KMS-11 (cell line): ENCODE measurements at regions not wholly inside any gene's neighbourhood (a gene's known extent, or its start where the extent isn't known, plus 50 kb on each side); places are given as distances from the start of the nearest gene placed in this dataset.

ENCODE experiments used
- H2AFZ ChIP-seq: fragments of 200-600 bp; sonication (generic); 2 replicates; pipeline ENCODE4 v1.6.1; 2016; ENCODE audit warnings: antibody characterized with exemption, mixed run types, low read depth
- H3K27ac ChIP-seq: fragments of 200-600 bp; sonication (generic); 2 replicates; pipeline ENCODE4 v1.6.1; 2016; ENCODE audit warnings: mild to moderate bottlenecking, mixed run types
- H3K27me3 ChIP-seq: fragments of 200-600 bp; sonication (generic); 2 replicates; pipeline ENCODE4 v1.6.1; 2017; ENCODE audit warnings: mild to moderate bottlenecking, low read depth, mixed run types, moderate library complexity; ENCODE audit not compliant: insufficient read depth
- H3K36me3 ChIP-seq: fragments of 200-600 bp; sonication (generic); 2 replicates; pipeline ENCODE4 v1.6.1; 2017; ENCODE audit warnings: mild to moderate bottlenecking, mixed run types; ENCODE audit not compliant: insufficient read depth
- H3K4me1 ChIP-seq: fragments of 200-600 bp; sonication (generic); 2 replicates; pipeline ENCODE4 v1.6.1; 2016; ENCODE audit warnings: mild to moderate bottlenecking, low read depth, mixed run types; ENCODE audit not compliant: poor library complexity, severe bottlenecking
- H3K4me2 ChIP-seq: fragments of 200-600 bp; sonication (generic); 2 replicates; pipeline ENCODE4 v1.7.0; 2016; ENCODE audit warnings: mild to moderate bottlenecking, mixed run types
- H3K4me3 ChIP-seq: fragments of 200-600 bp; sonication (generic); IDR thresholded peaks from 2 replicates; pipeline ENCODE4 v1.6.1; 2017; ENCODE audit warnings: low read depth, low read length, mixed read lengths; ENCODE audit not compliant: insufficient read depth
- H3K79me2 ChIP-seq: fragments of 200-600 bp; sonication (generic); 2 replicates; pipeline ENCODE4 v1.6.1; 2016; ENCODE audit warnings: low read depth, mixed run types; ENCODE audit not compliant: insufficient read depth
- H3K9ac ChIP-seq: fragments of 200-600 bp; sonication (generic); 2 replicates; pipeline ENCODE4 v1.6.1; 2016; ENCODE audit warnings: mild to moderate bottlenecking, mixed run types
- H4K20me1 ChIP-seq: fragments of 200-600 bp; sonication (generic); 2 replicates; pipeline ENCODE4 v1.6.1; 2016; ENCODE audit warnings: mild to moderate bottlenecking, mixed run types; ENCODE audit not compliant: insufficient read depth
- TF ChIP-seq, protein P1 (sequence below): fragments of 200-600 bp; sonication (generic); conservative IDR thresholded peaks from 2 replicates; pipeline ENCODE4 v1.6.1; 2017; ENCODE audit warnings: low read depth, mild to moderate bottlenecking, antibody characterized with exemption, low read length, moderate library complexity, mixed read lengths

DNA sequence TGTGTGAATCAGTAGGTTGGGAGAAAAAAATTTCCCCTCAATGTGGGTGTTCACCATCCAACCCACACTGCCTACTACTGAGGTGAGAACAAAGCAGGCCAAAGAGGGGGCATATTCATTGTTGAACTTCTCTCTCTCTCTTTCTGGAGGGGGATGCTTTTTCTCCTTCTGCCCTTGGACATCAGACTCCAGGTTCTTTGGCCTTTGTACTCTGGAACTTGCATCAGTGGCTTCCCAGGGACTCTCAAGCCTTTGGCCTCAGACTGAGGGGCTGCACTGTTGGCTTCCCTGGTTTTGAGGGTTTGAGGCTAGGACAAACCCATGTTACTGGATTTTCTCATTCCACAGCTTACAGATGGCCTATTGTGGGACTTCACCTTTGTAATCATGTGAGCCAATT is 417.2 kb downstream of the ELAVL2 start:
- H3K36me3 ChIP-seq, result no peaks in the 10 kb centered on the region
- TF ChIP-seq, protein P1, sequence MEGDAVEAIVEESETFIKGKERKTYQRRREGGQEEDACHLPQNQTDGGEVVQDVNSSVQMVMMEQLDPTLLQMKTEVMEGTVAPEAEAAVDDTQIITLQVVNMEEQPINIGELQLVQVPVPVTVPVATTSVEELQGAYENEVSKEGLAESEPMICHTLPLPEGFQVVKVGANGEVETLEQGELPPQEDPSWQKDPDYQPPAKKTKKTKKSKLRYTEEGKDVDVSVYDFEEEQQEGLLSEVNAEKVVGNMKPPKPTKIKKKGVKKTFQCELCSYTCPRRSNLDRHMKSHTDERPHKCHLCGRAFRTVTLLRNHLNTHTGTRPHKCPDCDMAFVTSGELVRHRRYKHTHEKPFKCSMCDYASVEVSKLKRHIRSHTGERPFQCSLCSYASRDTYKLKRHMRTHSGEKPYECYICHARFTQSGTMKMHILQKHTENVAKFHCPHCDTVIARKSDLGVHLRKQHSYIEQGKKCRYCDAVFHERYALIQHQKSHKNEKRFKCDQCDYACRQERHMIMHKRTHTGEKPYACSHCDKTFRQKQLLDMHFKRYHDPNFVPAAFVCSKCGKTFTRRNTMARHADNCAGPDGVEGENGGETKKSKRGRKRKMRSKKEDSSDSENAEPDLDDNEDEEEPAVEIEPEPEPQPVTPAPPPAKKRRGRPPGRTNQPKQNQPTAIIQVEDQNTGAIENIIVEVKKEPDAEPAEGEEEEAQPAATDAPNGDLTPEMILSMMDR, result no peak

DNA sequence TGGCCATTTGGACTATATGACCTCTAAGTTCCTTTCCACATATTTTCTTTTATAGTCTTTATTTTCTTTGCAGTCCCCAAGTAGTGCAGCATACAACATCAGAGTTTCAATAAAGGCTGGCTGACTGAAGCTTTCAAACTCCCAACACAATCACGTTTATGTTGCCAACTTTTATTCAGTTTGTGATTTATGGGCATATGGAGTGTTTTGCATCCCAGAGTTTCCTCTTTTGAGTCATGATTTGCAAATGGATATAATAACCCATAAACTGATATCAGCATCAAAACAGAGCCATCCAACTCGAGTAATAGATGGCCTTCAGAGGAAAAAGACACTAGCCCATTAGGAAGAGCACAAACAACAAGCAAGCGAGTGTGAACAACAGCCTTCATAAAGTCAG is 414.0 kb downstream of the ELAVL2 start:
- no peaks in the 10 kb centered on the region for H3K36me3 ChIP-seq

More for the DNA sequence above, 417.2 kb downstream of the ELAVL2 start:
- H3K4me3 ChIP-seq, result no peak overlapping the region
- no peaks in the 10 kb centered on the region for H3K79me2 ChIP-seq
- H3K27ac ChIP-seq, result no peak overlapping the region
- H3K9ac ChIP-seq, result no peak overlapping the region
- H3K4me2 ChIP-seq, result no peak overlapping the region
- no peaks in the 10 kb centered on the region for H4K20me1 ChIP-seq
- no peaks in the 10 kb centered on the region for H3K4me1 ChIP-seq
- H3K27me3 ChIP-seq, result no peaks in the 10 kb centered on the region
- H2AFZ ChIP-seq, result no peak overlapping the region

DNA sequence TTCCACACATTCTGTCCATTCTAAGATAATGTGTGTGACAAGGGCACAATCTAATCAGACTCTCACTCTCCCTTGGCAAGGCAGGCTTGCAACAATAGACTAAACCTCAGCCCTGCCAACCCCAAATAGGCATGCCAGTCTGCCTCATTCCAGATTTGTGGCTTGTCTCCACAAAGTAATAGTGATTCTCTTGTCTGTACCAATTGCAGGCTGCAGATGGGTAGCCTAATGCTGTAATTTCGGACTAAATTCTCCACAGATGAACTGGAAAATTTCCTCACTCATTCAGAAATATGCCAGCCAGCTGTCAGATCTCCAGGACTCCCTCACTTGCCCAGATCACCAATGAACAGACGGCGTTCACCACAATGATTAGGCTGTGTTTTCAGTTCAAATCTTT is 413.6 kb downstream of the ELAVL2 start:
- no peak overlapping the region for H3K4me3 ChIP-seq
- no peaks in the 10 kb centered on the region for H3K27me3 ChIP-seq
- TF ChIP-seq, protein P1, result no peak
- no peak overlapping the region for H3K9ac ChIP-seq
- H3K36me3 ChIP-seq, result no peaks in the 10 kb centered on the region
- H3K27ac ChIP-seq, result no peak overlapping the region
- no peaks in the 10 kb centered on the region for H4K20me1 ChIP-seq
- H3K79me2 ChIP-seq, result no peaks in the 10 kb centered on the region
- no peak overlapping the region for H2AFZ ChIP-seq
- no peaks in the 10 kb centered on the region for H3K4me1 ChIP-seq
- no peak overlapping the region for H3K4me2 ChIP-seq

More for the DNA sequence above, 414.0 kb downstream of the ELAVL2 start:
- Histone ChIP-seq H3K27me3 (no peaks in the 10 kb centered on the region), H4K20me1 (no peaks in the 10 kb centered on the region), H3K4me2 (no peak overlapping the region), H3K27ac (no peak overlapping the region), H3K4me3 (no peak overlapping the region), H3K79me2 (no peaks in the 10 kb centered on the region), H2AFZ (no peak overlapping the region), H3K9ac (no peak overlapping the region), H3K4me1 (no peaks in the 10 kb centered on the region)
- TF ChIP-seq, protein P1, result no peak

DNA sequence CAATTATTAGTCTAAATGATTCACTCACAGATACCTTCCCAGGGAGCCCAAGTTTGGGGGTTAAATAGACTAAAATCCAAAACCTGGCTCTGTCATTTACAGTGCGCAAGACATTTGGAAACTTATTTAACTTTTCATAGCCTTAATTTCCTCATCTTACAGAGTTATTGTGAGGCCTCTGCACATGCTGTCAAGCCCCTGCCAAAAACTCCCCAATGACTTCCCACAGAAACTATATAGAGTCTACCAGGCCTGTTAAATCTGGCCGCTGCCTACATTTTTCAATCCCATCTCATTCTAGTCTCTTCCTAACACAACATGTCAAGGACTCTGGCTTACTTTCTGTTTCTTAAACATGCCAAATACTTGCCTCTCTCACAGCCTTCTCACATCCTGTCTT is 412.5 kb downstream of the ELAVL2 start:
- no peak overlapping the region for H3K4me3 ChIP-seq
- no peak overlapping the region for H3K27ac ChIP-seq
- H3K4me2 ChIP-seq, result no peak overlapping the region
- H3K79me2 ChIP-seq, result no peaks in the 10 kb centered on the region
- H4K20me1 ChIP-seq, result no peaks in the 10 kb centered on the region
- no peak overlapping the region for H2AFZ ChIP-seq
- no peak overlapping the region for H3K9ac ChIP-seq
- no peaks in the 10 kb centered on the region for H3K36me3 ChIP-seq
- H3K27me3 ChIP-seq, result no peaks in the 10 kb centered on the region
- no peaks in the 10 kb centered on the region for H3K4me1 ChIP-seq
- TF ChIP-seq, protein P1, result no peak
